GM20000 (cell line): ENCODE measurements at regions not wholly inside any gene's neighbourhood (a gene's known extent, or its start where the extent isn't known, plus 50 kb on each side); places are given as distances from the start of the nearest gene placed in this dataset.
"Not testable (repeated sequence)": the region's sequence is repeated elsewhere in the genome, so short reads cannot be mapped to it uniquely, and the experiment has no call there.

ENCODE experiments used
- DNase-seq: peaks from one replicate; pipeline ENCODE4 v3.0.0; 2012; ENCODE audit warnings: low spot score
- CTCF ChIP-seq: IDR thresholded peaks from 2 replicates; pipeline ENCODE4 v1.5.1; 2012; ENCODE audit warnings: mild to moderate bottlenecking, control low read depth; ENCODE audit errors: extremely low read depth, missing control alignments

GRCh38 chr9:94033383-94033782, 50.9 kb upstream of the PTPDC1 start:
- no peak for TF ChIP-seq CTCF
- no peak for DNase-seq

GRCh38 chr9:94031946-94032345, 52.3 kb upstream of the PTPDC1 start:
- DNase-seq = no peak

GRCh38 chr9:94031380-94031779, 52.9 kb upstream of the PTPDC1 start:
- DNase-seq = no peak
- TF ChIP-seq CTCF = no peak

More at GRCh38 chr9:94031946-94032345, 52.3 kb upstream of the PTPDC1 start:
- no peak for TF ChIP-seq CTCF

- no peak for TF ChIP-seq CTCF
- peak; percentile 93 for DNase-seq
Observed at GRCh38 chr9:94030318-94031179, 53.7 kb upstream of the PTPDC1 start.

GRCh38 chr9:94029932-94030317, 54.3 kb upstream of the PTPDC1 start:
- TF ChIP-seq CTCF = no peak
- DNase-seq = no peak

GRCh38 chr9:94026816-94027215, 57.4 kb upstream of the PTPDC1 start:
- TF ChIP-seq CTCF = no peak

GRCh38 chr9:94022476-94022875, 61.8 kb upstream of the PTPDC1 start:
- not testable (repeated sequence) for DNase-seq

More at GRCh38 chr9:94026816-94027215, 57.4 kb upstream of the PTPDC1 start:
- DNase-seq = no peak

- DNase-seq = not testable (repeated sequence)
Observed at GRCh38 chr9:94020836-94021235, 63.4 kb upstream of the PTPDC1 start.
